Uterus (tissue), 3 donors: ENCODE measurements at regions not wholly inside any gene's neighbourhood (a gene's known extent, or its start where the extent isn't known, plus 50 kb on each side); places are given as distances from the start of the nearest gene placed in this dataset.

Source experiments
- DNase-seq, 2 donors: peaks; one replicate each; pipeline ENCODE4 v3.0.0-alpha.2; 2019 to 2020
- H3K27ac ChIP-seq, 2 donors: fragments of 200-600 bp; sonication (generic); 1 replicate in 1 of 2; 2 replicates in 1 of 2; pipeline ENCODE4 v1.5.1; 2016 to 2018
- H3K27me3 ChIP-seq, 2 donors: fragments of 200-600 bp; sonication (generic); one replicate each; pipeline ENCODE4 v1.5.1; 2018 to 2019; ENCODE audit warnings: control low read depth in 1 of 2
- H3K36me3 ChIP-seq, 2 donors: fragments of 200-600 bp; sonication (generic); one replicate each; pipeline ENCODE4 v1.5.1; 2019; ENCODE audit warnings: control low read depth in 1 of 2
- H3K4me1 ChIP-seq, 2 donors: fragments of 200-600 bp; sonication (generic); one replicate each; pipeline ENCODE4 v1.5.1; 2018 to 2019; ENCODE audit warnings: control low read depth in 1 of 2
- H3K4me3 ChIP-seq, 2 donors: fragments of 200-600 bp; sonication (generic); 1 replicate in 1 of 2; 2 replicates in 1 of 2; pipeline ENCODE4 v1.5.1; 2018 to 2019; ENCODE audit warnings: mild to moderate bottlenecking in 1 of 2
- H3K9me3 ChIP-seq, 2 donors: fragments of 200-600 bp; sonication (generic); one replicate each; pipeline ENCODE4 v1.5.1; 2019; ENCODE audit warnings: control low read depth in 1 of 2
- POLR2A ChIP-seq, 2 donors: fragments of 450-650 bp; IDR thresholded peaks; one replicate each; pipeline ENCODE4 v1.6.1; 2016; ENCODE audit warnings: antibody characterized with exemption in 2 of 2, mild to moderate bottlenecking in 1 of 2, moderate library complexity in 1 of 2
- intact Hi-C: fragments of 100-400 bp; cut with DNase I; formaldehyde crosslinking; loops from one replicate; pipeline ENCODE4 v1.15.1; 2023; ENCODE audit warnings: low total_unique reads
- TF ChIP-seq, protein P1 (sequence below), 4 experiments: fragments of 200-600 bp in 2 of 4; fragments of 450-650 bp in 2 of 4; sonication (generic) in 2 of 4; IDR thresholded peaks; one replicate each; pipeline ENCODE4 v1.5.1; 2016 to 2019; ENCODE audit warnings: antibody characterized with exemption in 4 of 4, mild to moderate bottlenecking in 2 of 4, moderate library complexity in 1 of 4
- donor health status: DM: yes; HTN: yes; CAD: no.

GRCh38 chr12:46671102-46671501, 154.7 kb downstream of the SLC38A4 start:
- Histone ChIP-seq H3K27ac (no peak overlapping the region), H3K4me3 (no peak overlapping the region), H3K36me3 (no peaks in the 10 kb centered on the region), H3K27me3 (no peaks in the 10 kb centered on the region), H3K4me1 (no peaks in the 10 kb centered on the region), H3K9me3 (no peaks in the 10 kb centered on the region)
- intact Hi-C loops, result no loop called here
- TF ChIP-seq, protein P1, sequence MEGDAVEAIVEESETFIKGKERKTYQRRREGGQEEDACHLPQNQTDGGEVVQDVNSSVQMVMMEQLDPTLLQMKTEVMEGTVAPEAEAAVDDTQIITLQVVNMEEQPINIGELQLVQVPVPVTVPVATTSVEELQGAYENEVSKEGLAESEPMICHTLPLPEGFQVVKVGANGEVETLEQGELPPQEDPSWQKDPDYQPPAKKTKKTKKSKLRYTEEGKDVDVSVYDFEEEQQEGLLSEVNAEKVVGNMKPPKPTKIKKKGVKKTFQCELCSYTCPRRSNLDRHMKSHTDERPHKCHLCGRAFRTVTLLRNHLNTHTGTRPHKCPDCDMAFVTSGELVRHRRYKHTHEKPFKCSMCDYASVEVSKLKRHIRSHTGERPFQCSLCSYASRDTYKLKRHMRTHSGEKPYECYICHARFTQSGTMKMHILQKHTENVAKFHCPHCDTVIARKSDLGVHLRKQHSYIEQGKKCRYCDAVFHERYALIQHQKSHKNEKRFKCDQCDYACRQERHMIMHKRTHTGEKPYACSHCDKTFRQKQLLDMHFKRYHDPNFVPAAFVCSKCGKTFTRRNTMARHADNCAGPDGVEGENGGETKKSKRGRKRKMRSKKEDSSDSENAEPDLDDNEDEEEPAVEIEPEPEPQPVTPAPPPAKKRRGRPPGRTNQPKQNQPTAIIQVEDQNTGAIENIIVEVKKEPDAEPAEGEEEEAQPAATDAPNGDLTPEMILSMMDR (IDR thresholded peaks at IDR 0.05), result no peak
- TF ChIP-seq POLR2A (IDR thresholded peaks at IDR 0.05), result no peak
- no peak for DNase-seq

- no peak for DNase-seq
- Histone ChIP-seq H3K4me1 (no peaks in the 10 kb centered on the region), H3K9me3 (no peaks in the 10 kb centered on the region), H3K27ac (no peak overlapping the region), H3K36me3 (no peaks in the 10 kb centered on the region), H3K4me3 (no peak overlapping the region), H3K27me3 (no peaks in the 10 kb centered on the region)
- intact Hi-C loops, result no loop called here
- TF ChIP-seq, protein P1 (IDR thresholded peaks at IDR 0.05), result no peak
- TF ChIP-seq POLR2A (IDR thresholded peaks at IDR 0.05), result no peak
Observed at GRCh38 chr12:46670636-46671035, 155.2 kb downstream of the SLC38A4 start.

DNA sequence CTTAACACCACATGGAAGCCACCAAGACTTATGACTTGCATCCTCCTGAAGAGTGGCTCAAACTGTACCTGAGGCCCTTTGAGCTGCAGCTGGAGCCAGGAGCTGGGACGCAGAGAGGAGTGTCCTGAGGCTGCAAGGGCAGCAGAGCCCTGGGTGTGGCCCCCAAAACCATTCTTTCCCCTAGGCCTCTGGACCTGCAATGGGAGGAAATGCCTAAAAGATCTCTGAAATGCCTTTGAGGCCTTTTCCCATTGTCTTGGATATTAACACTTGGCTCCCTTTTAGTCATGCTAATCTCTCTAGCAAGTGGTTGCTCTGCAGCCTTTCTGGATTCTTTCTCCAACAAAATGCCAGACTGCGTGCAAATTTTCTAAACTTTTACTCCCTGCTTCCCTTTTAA, 156.1 kb downstream of the SLC38A4 start:
- DNase-seq, result no peak
- no peaks in the 10 kb centered on the region for H3K27me3 ChIP-seq
- intact Hi-C loops, result loop anchor here (10.0 kb wide), 1 partner anchor 295 kb away; the partner anchor contains the start of gene SLC38A2
- no peak overlapping the region for H3K4me3 ChIP-seq
- no peaks in the 10 kb centered on the region for H3K9me3 ChIP-seq
- no peak overlapping the region for H3K27ac ChIP-seq
- H3K4me1 ChIP-seq, result no peaks in the 10 kb centered on the region
- H3K36me3 ChIP-seq, result no peaks in the 10 kb centered on the region
- TF ChIP-seq, protein P1 (IDR thresholded peaks at IDR 0.05), result no peak
- no peak for TF ChIP-seq POLR2A (IDR thresholded peaks at IDR 0.05)

DNA sequence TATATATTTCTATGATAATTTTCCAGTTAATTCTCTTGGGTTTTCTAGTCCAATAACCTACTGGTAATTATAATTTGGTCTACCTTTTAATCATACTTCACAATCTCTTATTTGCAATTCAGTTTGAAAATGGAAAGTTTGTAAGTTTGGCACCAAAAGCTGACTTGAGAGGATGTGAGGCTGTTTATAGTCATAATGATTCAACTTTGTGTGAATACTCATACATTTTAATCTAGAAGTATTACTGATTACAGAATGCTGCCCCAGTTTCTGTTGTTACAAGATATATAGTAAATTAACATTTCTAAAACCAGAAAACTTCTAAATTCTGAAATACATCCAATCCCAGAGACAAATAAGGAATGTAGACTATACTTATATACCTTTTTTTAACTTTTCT, 158.2 kb downstream of the SLC38A4 start:
- H3K27me3 ChIP-seq, result no peaks in the 10 kb centered on the region
- no peak overlapping the region for H3K4me3 ChIP-seq
- H3K9me3 ChIP-seq, result no peaks in the 10 kb centered on the region
- H3K36me3 ChIP-seq, result no peaks in the 10 kb centered on the region
- DNase-seq, result no peak
- H3K4me1 ChIP-seq, result peaks cover 0 to 13% of the 10 kb centered on the region in 2 donors
- TF ChIP-seq, protein P1 (IDR thresholded peaks at IDR 0.05), result no peak
- no peak for TF ChIP-seq POLR2A (IDR thresholded peaks at IDR 0.05)
- intact Hi-C loops, result loop anchor here (10.0 kb wide), 1 partner anchor 293 kb away; the partner anchor contains the start of gene SLC38A2
- no peak overlapping the region for H3K27ac ChIP-seq

GRCh38 chr12:46664761-46665287, 161.0 kb downstream of the SLC38A4 start:
- TF ChIP-seq POLR2A (IDR thresholded peaks at IDR 0.05), result no peak
- TF ChIP-seq, protein P1 (IDR thresholded peaks at IDR 0.05), result no peak
- no peak overlapping the region for H3K4me3 ChIP-seq
- H3K27ac ChIP-seq, result peak overlapping the region; percentile 71 to 80
- no peaks in the 10 kb centered on the region for H3K9me3 ChIP-seq
- intact Hi-C loops, result loop anchor here (10.0 kb wide), 1 partner anchor 290 kb away; the partner anchor contains the start of gene SLC38A2
- H3K27me3 ChIP-seq, result no peaks in the 10 kb centered on the region
- H3K36me3 ChIP-seq, result no peaks in the 10 kb centered on the region
- DNase-seq, result peak in 1 of 2 donors; percentile 52
- peaks cover 0 to 20% of the 10 kb centered on the region in 2 donors for H3K4me1 ChIP-seq
